22Rv1 (cell line): ENCODE measurements at regions not wholly inside any gene's neighbourhood (a gene's known extent, or its start where the extent isn't known, plus 50 kb on each side); places are given as distances from the start of the nearest gene placed in this dataset.

Experiments
- ZFX ChIP-seq: fragments of 450-650 bp; IDR thresholded peaks from 2 replicates; pipeline ENCODE4 v1.6.1; 2017; ENCODE audit warnings: antibody characterized with exemption, borderline replicate concordance
- TF ChIP-seq, protein P1 (sequence below): fragments of 450-650 bp; IDR thresholded peaks from 2 replicates; pipeline ENCODE4 v1.5.1; 2017; ENCODE audit warnings: mild to moderate bottlenecking

DNA sequence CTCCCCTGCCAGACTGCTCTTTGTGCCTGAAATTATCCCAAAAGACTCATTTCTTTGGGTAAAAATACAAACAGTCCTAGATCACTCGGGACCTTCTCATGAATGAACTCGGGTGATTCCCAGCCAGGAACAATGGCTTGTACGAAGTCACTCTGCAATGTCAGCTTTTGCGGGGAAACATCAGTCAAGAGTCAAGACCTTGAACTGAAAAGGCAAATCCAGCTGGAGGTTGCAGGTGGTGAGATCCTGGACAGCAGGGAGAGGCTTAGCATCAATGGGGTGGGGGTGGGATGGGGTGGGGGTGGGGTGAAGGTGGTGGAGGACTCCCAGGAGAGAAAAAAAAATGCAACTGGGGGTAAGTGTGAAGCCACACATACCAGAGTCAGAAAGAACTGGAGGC is 115.0 kb upstream of the SLC25A33 start:
- TF ChIP-seq, protein P1, sequence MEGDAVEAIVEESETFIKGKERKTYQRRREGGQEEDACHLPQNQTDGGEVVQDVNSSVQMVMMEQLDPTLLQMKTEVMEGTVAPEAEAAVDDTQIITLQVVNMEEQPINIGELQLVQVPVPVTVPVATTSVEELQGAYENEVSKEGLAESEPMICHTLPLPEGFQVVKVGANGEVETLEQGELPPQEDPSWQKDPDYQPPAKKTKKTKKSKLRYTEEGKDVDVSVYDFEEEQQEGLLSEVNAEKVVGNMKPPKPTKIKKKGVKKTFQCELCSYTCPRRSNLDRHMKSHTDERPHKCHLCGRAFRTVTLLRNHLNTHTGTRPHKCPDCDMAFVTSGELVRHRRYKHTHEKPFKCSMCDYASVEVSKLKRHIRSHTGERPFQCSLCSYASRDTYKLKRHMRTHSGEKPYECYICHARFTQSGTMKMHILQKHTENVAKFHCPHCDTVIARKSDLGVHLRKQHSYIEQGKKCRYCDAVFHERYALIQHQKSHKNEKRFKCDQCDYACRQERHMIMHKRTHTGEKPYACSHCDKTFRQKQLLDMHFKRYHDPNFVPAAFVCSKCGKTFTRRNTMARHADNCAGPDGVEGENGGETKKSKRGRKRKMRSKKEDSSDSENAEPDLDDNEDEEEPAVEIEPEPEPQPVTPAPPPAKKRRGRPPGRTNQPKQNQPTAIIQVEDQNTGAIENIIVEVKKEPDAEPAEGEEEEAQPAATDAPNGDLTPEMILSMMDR: no peak
- TF ChIP-seq ZFX: no peak
